Adrenal gland (tissue), 9 donors: ENCODE measurements at regions not wholly inside any gene's neighbourhood (a gene's known extent, or its start where the extent isn't known, plus 50 kb on each side); places are given as distances from the start of the nearest gene placed in this dataset.

Experiments used
- DNase-seq, 7 donors: peaks; one replicate each; pipeline ENCODE4 v3.0.0-alpha.2; 2019 to 2020
- H3K27ac ChIP-seq, 5 donors: fragments of 200-600 bp; sonication (generic) in 4 of 5; 1 replicate in 3 of 5; 2 replicates in 2 of 5; pipeline versions ENCODE4 v1.5.1 to v1.8.0; 2016 to 2020; ENCODE audit warnings: mild to moderate bottlenecking in 1 of 5
- H3K27me3 ChIP-seq: fragments of 200-600 bp; 2 replicates; pipeline ENCODE4 v1.8.0; 2021
- H3K36me3 ChIP-seq, 2 donors: fragments of 200-600 bp; replicated peaks in 1 of 2; 1 replicate in 1 of 2; 2 replicates in 1 of 2; pipeline versions ENCODE4 v1.5.1 to v1.8.0; 2018 to 2022
- H3K4me1 ChIP-seq, 2 donors: fragments of 200-600 bp; replicated peaks in 1 of 2; 1 replicate in 1 of 2; 2 replicates in 1 of 2; pipeline versions ENCODE4 v1.5.1 to v1.8.0; 2018 to 2021
- H3K4me3 ChIP-seq, 4 donors: fragments of 200-600 bp; sonication (generic) in 3 of 4; one replicate each; pipeline ENCODE4 v1.5.1; 2016 to 2018
- H3K9me3 ChIP-seq, 3 donors: fragments of 200-600 bp; sonication (generic) in 1 of 3; replicated peaks in 1 of 3; 1 replicate in 2 of 3; 2 replicates in 1 of 3; pipeline versions ENCODE4 v1.5.1 to v1.8.0; 2016 to 2021
- POLR2A ChIP-seq, 2 donors: fragments of 450-650 bp; IDR thresholded peaks; one replicate each; pipeline ENCODE4 v1.6.1; 2017; ENCODE audit warnings: antibody characterized with exemption in 2 of 2, mild to moderate bottlenecking in 2 of 2, moderate library complexity in 1 of 2
- WGBS, 4 donors: extraction: QIAGEN DNeasy Blood & Tissue Kit in 2 of 4; methylation state at CpG; one replicate each; pipeline versions ENCODE4 v1.1.5 to v1.1.7; 2013 to 2017; 5-methylcytosine and 5-hydroxymethylcytosine counted together
- intact Hi-C, 2 donors: fragments of 100-400 bp; cut with DNase I; formaldehyde crosslinking; loops; one replicate each; pipeline versions ENCODE4 v1.14.1 to v1.15.0; 2022 to 2023
- TF ChIP-seq, protein P1 (sequence below), 6 experiments: fragments of 450-650 bp in 4 of 6; fragments of 200-600 bp in 2 of 6; sonication (generic) in 1 of 6; IDR thresholded peaks; 1 replicate in 5 of 6; 2 replicates in 1 of 6; pipeline versions ENCODE4 v1.5.1 to v1.8.0; 2016 to 2021; ENCODE audit warnings: antibody characterized with exemption in 6 of 6, mild to moderate bottlenecking in 2 of 6, moderate library complexity in 1 of 6
- donor health status: healthy with polysubstance abuse.
- donor health status: Bipolar disorder and iron deficiency.
- donor health status: DM: yes; HTN: yes; CAD: no.
- donor health status: DM: no; HTN: no; CAD: no.
- donor health status: DM: no; HTN: no; CAD: no.

DNA sequence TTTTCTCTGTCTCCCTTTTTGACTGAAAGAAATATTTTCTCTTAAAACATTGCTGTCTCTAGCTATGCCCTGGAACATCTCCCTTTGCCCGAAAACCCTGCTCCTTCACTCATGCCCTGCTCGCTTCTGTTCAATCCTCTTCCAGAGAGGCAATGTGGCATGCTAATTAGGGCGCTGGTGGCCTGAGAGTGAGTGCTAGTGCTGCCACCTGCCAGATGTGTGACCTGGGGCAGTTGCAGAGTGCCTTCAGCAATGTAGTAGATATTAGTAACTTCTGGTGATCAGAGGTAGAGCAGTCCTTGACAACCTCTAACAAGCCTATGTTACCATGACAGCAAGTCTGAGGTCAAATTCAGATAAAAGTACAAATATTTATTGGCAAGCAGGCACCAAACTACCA is 119.5 kb upstream of the OSMR start:
- H3K4me3 ChIP-seq = no peak overlapping the region
- no peak for TF ChIP-seq POLR2A (IDR thresholded peaks at IDR 0.05)
- TF ChIP-seq, protein P1, sequence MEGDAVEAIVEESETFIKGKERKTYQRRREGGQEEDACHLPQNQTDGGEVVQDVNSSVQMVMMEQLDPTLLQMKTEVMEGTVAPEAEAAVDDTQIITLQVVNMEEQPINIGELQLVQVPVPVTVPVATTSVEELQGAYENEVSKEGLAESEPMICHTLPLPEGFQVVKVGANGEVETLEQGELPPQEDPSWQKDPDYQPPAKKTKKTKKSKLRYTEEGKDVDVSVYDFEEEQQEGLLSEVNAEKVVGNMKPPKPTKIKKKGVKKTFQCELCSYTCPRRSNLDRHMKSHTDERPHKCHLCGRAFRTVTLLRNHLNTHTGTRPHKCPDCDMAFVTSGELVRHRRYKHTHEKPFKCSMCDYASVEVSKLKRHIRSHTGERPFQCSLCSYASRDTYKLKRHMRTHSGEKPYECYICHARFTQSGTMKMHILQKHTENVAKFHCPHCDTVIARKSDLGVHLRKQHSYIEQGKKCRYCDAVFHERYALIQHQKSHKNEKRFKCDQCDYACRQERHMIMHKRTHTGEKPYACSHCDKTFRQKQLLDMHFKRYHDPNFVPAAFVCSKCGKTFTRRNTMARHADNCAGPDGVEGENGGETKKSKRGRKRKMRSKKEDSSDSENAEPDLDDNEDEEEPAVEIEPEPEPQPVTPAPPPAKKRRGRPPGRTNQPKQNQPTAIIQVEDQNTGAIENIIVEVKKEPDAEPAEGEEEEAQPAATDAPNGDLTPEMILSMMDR (IDR thresholded peaks at IDR 0.05) = no peak
- no peaks in the 10 kb centered on the region for H3K4me1 ChIP-seq
- no peaks in the 10 kb centered on the region for H3K27me3 ChIP-seq
- intact Hi-C loops = no loop called here
- no peak for DNase-seq
- no peaks in the 10 kb centered on the region for H3K9me3 ChIP-seq
- 88 to 96% (median 95%) methylated on average over 3 of the region's 3 CpGs for WGBS, 4 donors
- H3K36me3 ChIP-seq = no peaks in the 10 kb centered on the region
- peak overlapping the region in 1 of 5 donors; percentile 49 for H3K27ac ChIP-seq

DNA sequence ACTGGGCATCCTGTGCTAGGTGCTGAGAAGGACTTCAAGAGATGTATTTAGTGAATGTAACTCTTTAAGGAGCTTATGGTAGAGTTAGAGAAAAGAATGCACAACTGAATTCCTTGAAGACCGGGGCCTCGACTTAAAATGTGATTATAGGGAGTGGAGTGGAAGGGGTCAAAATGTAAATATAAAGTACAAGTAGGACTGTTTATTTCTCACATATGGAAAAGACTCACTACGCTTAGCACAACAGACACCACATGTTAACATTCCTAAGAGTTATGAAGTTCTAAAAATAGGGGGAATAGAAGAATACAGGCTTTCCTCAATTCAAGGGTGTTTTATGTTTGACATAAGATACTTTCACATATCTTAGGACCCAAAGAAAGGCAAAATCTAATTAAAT is 117.8 kb upstream of the OSMR start:
- no peak for DNase-seq
- no peaks in the 10 kb centered on the region for H3K4me1 ChIP-seq
- no peak overlapping the region for H3K27ac ChIP-seq
- no peaks in the 10 kb centered on the region for H3K9me3 ChIP-seq
- H3K36me3 ChIP-seq = no peaks in the 10 kb centered on the region
- no peak overlapping the region for H3K4me3 ChIP-seq
- no peaks in the 10 kb centered on the region for H3K27me3 ChIP-seq
- WGBS, 4 donors = 73 to 87% (median 74%) methylated on average over 3 of the region's 3 CpGs
- TF ChIP-seq, protein P1 (IDR thresholded peaks at IDR 0.05) = no peak
- TF ChIP-seq POLR2A (IDR thresholded peaks at IDR 0.05) = no peak
- intact Hi-C loops = no loop called here

DNA sequence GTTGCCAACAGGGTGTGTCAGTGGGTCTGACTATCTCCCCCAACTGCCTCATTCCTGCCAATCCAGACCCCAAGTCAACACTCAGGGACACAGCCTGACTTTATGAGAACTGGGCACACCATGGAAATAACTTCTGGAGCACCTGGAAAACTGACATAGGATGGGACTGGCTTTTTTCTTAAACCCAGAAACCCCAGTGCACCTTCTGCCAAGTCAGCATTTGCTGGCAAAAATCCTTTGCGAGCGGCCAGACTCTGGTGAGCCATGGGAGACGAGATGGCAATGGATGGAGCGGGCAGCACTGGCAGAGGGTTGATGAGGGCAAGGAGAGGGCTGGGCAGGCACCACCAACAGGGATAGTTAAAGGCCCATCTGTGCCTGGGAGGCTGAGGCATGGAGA is 114.4 kb upstream of the OSMR start:
- Histone ChIP-seq H3K9me3 (no peaks in the 10 kb centered on the region), H3K27ac (no peak overlapping the region), H3K4me3 (no peak overlapping the region), H3K4me1 (no peaks in the 10 kb centered on the region), H3K36me3 (no peaks in the 10 kb centered on the region), H3K27me3 (no peaks in the 10 kb centered on the region)
- WGBS, 4 donors = 72 to 97% (median 80%) methylated on average over 3 to 4 of the region's 4 CpGs
- no peak for TF ChIP-seq POLR2A (IDR thresholded peaks at IDR 0.05)
- TF ChIP-seq, protein P1 (IDR thresholded peaks at IDR 0.05) = no peak
- intact Hi-C loops = no loop called here
- no peak for DNase-seq

DNA sequence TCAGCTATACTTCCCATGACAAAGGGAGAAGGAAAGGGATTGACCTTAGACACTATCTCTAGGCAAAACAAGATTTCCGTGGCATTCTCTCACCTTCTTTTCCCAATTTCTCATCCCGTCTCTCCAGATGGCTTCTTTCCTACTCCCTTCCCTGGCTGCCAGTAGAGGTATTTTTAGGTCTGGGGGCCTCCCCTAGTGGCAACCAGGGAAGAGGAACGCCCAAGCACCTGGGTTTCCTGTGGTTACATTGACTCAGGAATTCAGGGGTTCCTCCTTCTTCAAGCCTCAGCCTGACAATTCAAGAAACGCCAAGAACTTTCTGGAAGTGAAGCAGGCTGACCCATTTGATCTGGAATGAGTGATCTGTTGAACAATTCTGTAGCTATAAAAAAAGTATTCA is 111.5 kb upstream of the OSMR start:
- Histone ChIP-seq H3K9me3 (no peaks in the 10 kb centered on the region), H3K4me3 (no peak overlapping the region), H3K27ac (no peak overlapping the region), H3K36me3 (no peaks in the 10 kb centered on the region), H3K4me1 (no peaks in the 10 kb centered on the region), H3K27me3 (no peaks in the 10 kb centered on the region)
- 66 to 71% (median 68%) methylated on average over 4 of the region's 4 CpGs for WGBS, 4 donors
- intact Hi-C loops = no loop called here
- no peak for TF ChIP-seq POLR2A (IDR thresholded peaks at IDR 0.05)
- TF ChIP-seq, protein P1 (IDR thresholded peaks at IDR 0.05) = no peak
- no peak for DNase-seq
